H1 (cell line): ENCODE measurements at regions not wholly inside any gene's neighbourhood (a gene's known extent, or its start where the extent isn't known, plus 50 kb on each side); places are given as distances from the start of the nearest gene placed in this dataset.

Experiments used
- CTCF ChIA-PET: fragments of 300-600 bp; sonication (Branson Sonifier 250); formaldehyde crosslinking; loops from one replicate; lab custom pipeline; 2021; ENCODE audit not compliant: partially characterized antibody; lab: Charles Lee
- POLR2A ChIA-PET: fragments of 300-600 bp; sonication (Branson Sonifier 250); formaldehyde crosslinking; loops from one replicate; lab custom pipeline; 2021; ENCODE audit warnings: inconsistent platforms; ENCODE audit not compliant: partially characterized antibody; lab: Charles Lee
- DNase-seq, 2 experiments: peaks; one replicate each; pipeline versions ENCODE4 v3.0.0 to v3.0.0-alpha.2; 2010 to 2022; ENCODE audit warnings: low spot score in 2 of 2, low read depth in 1 of 2, mixed read lengths in 1 of 2
- FAIRE-seq: peaks from 2 replicates; lab custom pipeline; 2011; peaks lifted over from hg19 to GRCh38; lab: Jason Lieb, UNC
- H2AFZ ChIP-seq: 2 replicates; pipeline ENCODE4 v1.8.1; 2012; ENCODE audit warnings: low read length, inconsistent platforms
- H2AK5ac ChIP-seq: 2 replicates; pipeline ENCODE4 v1.6.1; 2013; ENCODE audit warnings: low read depth, low read length
- H2BK120ac ChIP-seq: replicated peaks from 2 replicates; pipeline ENCODE3; 2013; ENCODE audit warnings: low read depth, low read length, inconsistent platforms
- H2BK12ac ChIP-seq: 2 replicates; pipeline ENCODE4 v1.6.1; 2013; ENCODE audit warnings: low read depth, low read length
- H2BK15ac ChIP-seq: 2 replicates; pipeline ENCODE4 v1.6.1; 2013; ENCODE audit warnings: low read length
- H2BK20ac ChIP-seq: 2 replicates; pipeline ENCODE4 v1.6.1; 2013; ENCODE audit warnings: low read length
- H2BK5ac ChIP-seq: 2 replicates; pipeline ENCODE4 v1.6.1; 2013; ENCODE audit warnings: low read depth, low read length
- H3K14ac ChIP-seq: 2 replicates; pipeline ENCODE4 v1.6.1; 2013; ENCODE audit warnings: inconsistent platforms; ENCODE audit not compliant: insufficient read length
- H3K18ac ChIP-seq: 2 replicates; pipeline ENCODE4 v1.6.1; 2013; ENCODE audit warnings: low read length; ENCODE audit errors: extremely low read depth
- H3K23ac ChIP-seq: 2 replicates; pipeline ENCODE4 v1.6.1; 2013; ENCODE audit warnings: inconsistent platforms; ENCODE audit not compliant: insufficient read length
- H3K23me2 ChIP-seq: 2 replicates; pipeline ENCODE4 v1.6.1; 2013; ENCODE audit warnings: low read depth, low read length
- H3K27ac ChIP-seq: 2 replicates; pipeline ENCODE4 v1.6.1; 2011; ENCODE audit warnings: low read depth, low read length, inconsistent platforms
- H3K27me3 ChIP-seq, 4 experiments: replicated peaks in 1 of 4; 1 replicate in 1 of 4; 2 replicates in 3 of 4; pipeline versions ENCODE4 v1.6.1 to v1.8.1; 2011 to 2013; ENCODE audit warnings: low read length in 3 of 4, mild to moderate bottlenecking in 3 of 4, inconsistent platforms in 2 of 4, mixed read lengths in 2 of 4, moderate library complexity in 1 of 4; ENCODE audit not compliant: control insufficient read depth in 3 of 4, insufficient read depth in 3 of 4; ENCODE audit errors: extremely low read depth in 1 of 4
- H3K36me3 ChIP-seq, 4 experiments: 2 replicates each; pipeline versions ENCODE4 v1.6.1 to v1.8.1; 2011 to 2013; ENCODE audit warnings: mild to moderate bottlenecking in 4 of 4, low read length in 3 of 4, moderate library complexity in 2 of 4, control low read depth in 1 of 4, inconsistent platforms in 1 of 4; ENCODE audit not compliant: insufficient read depth in 4 of 4, control insufficient read depth in 2 of 4
- H3K4ac ChIP-seq: replicated peaks from 2 replicates; pipeline ENCODE3; 2013; ENCODE audit warnings: low read length, low read depth, mixed read lengths, inconsistent platforms; ENCODE audit not compliant: insufficient read length
- H3K4me1 ChIP-seq, 4 experiments: replicated peaks in 1 of 4; 1 replicate in 1 of 4; 2 replicates in 3 of 4; pipeline versions ENCODE4 v1.6.1 to v1.8.1; 2011 to 2013; ENCODE audit warnings: low read length in 3 of 4, inconsistent platforms in 2 of 4, mixed read lengths in 1 of 4; ENCODE audit not compliant: insufficient read depth in 4 of 4, control insufficient read depth in 3 of 4
- H3K4me2 ChIP-seq, 2 experiments: 2 replicates each; pipeline versions ENCODE4 v1.6.1 to v1.8.1; 2011 to 2013; ENCODE audit warnings: low read depth in 2 of 2, low read length in 2 of 2, control low read depth in 1 of 2, inconsistent platforms in 1 of 2, mild to moderate bottlenecking in 1 of 2; ENCODE audit not compliant: insufficient read depth in 1 of 2
- H3K4me3 ChIP-seq, 4 experiments: fragments of 200-600, 300-600 bp in 1 of 4; sonication (generic), shearing (Covaris generic), sonication (Bioruptor Twin) in 1 of 4; 2 replicates each; pipeline versions ENCODE4 v1.5.1 to v1.8.1; 2011 to 2016; ENCODE audit warnings: low read length in 4 of 4, low read depth in 3 of 4, control low read depth in 2 of 4, inconsistent platforms in 2 of 4, mild to moderate bottlenecking in 2 of 4, mixed read lengths in 1 of 4, moderate library complexity in 1 of 4; ENCODE audit not compliant: insufficient read depth in 2 of 4; ENCODE audit errors: extremely low read depth in 1 of 4
- H3K56ac ChIP-seq: replicated peaks from 2 replicates; pipeline ENCODE3; 2013; ENCODE audit warnings: low read depth, mild to moderate bottlenecking, mixed read lengths, low read length, inconsistent platforms; ENCODE audit not compliant: insufficient read length
- H3K79me1 ChIP-seq: 2 replicates; pipeline ENCODE4 v1.6.1; 2013; ENCODE audit warnings: low read depth, low read length, control low read depth
- H3K79me2 ChIP-seq, 2 experiments: 2 replicates each; pipeline versions ENCODE4 v1.6.1 to v1.8.1; 2012 to 2013; ENCODE audit warnings: low read length in 2 of 2, mild to moderate bottlenecking in 2 of 2, inconsistent platforms in 1 of 2; ENCODE audit not compliant: insufficient read depth in 2 of 2, control insufficient read depth in 1 of 2
- H3K9ac ChIP-seq, 4 experiments: replicated peaks in 1 of 4; 1 replicate in 1 of 4; 2 replicates in 3 of 4; pipeline versions ENCODE4 v1.6.1 to v1.8.1; 2011 to 2013; ENCODE audit warnings: low read depth in 3 of 4, low read length in 3 of 4, control low read depth in 2 of 4, mild to moderate bottlenecking in 2 of 4, moderate library complexity in 2 of 4, inconsistent platforms in 1 of 4; ENCODE audit errors: extremely low read depth in 1 of 4
- H3K9me3 ChIP-seq, 2 experiments: 2 replicates each; pipeline versions ENCODE4 v1.6.1 to v1.8.1; 2012 to 2013; ENCODE audit warnings: mild to moderate bottlenecking in 2 of 2, moderate library complexity in 2 of 2, control low read depth in 1 of 2, inconsistent platforms in 1 of 2, low read depth in 1 of 2, low read length in 1 of 2, mixed read lengths in 1 of 2; ENCODE audit not compliant: insufficient read depth in 2 of 2
- H4K20me1 ChIP-seq, 2 experiments: replicated peaks in 1 of 2; 2 replicates each; pipeline versions ENCODE3 to v1.8.1; 2011 to 2013; ENCODE audit warnings: inconsistent platforms in 2 of 2, low read length in 2 of 2, mild to moderate bottlenecking in 1 of 2; ENCODE audit not compliant: insufficient read depth in 2 of 2, control insufficient read depth in 1 of 2
- H4K5ac ChIP-seq: 2 replicates; pipeline ENCODE4 v1.6.1; 2013; ENCODE audit warnings: low read length, low read depth, mixed read lengths, inconsistent platforms; ENCODE audit not compliant: insufficient read length
- H4K8ac ChIP-seq: 2 replicates; pipeline ENCODE4 v1.8.0; 2013; ENCODE audit warnings: mild to moderate bottlenecking, moderate library complexity, low read length, inconsistent platforms; ENCODE audit not compliant: insufficient read depth; ENCODE audit errors: extremely low read depth
- H4K91ac ChIP-seq: replicated peaks from 2 replicates; pipeline ENCODE3; 2013; ENCODE audit warnings: low read length, mixed read lengths, inconsistent platforms; ENCODE audit not compliant: insufficient read length
- CREB1 ChIP-seq: IDR thresholded peaks from 2 replicates; pipeline ENCODE4 v1.6.1; 2012; ENCODE audit warnings: inconsistent platforms
- MAFK ChIP-seq: IDR thresholded peaks from 2 replicates; pipeline ENCODE4 v1.6.1; 2012; ENCODE audit warnings: low read depth, mild to moderate bottlenecking, improper control_type of control experiment, low read length
- TAF7 ChIP-seq: optimal IDR thresholded peaks from 2 replicates; pipeline ENCODE3; 2011; ENCODE audit warnings: low read depth, mild to moderate bottlenecking, inconsistent platforms, low read length, moderate library complexity, borderline replicate concordance
- TEAD4 ChIP-seq: IDR thresholded peaks from 2 replicates; pipeline ENCODE4 v1.6.1; 2012; ENCODE audit warnings: low read depth, low read length, inconsistent platforms, mixed read lengths
- YY1 ChIP-seq: IDR thresholded peaks from 2 replicates; pipeline ENCODE4 v1.6.1; 2011; ENCODE audit warnings: low read depth, mild to moderate bottlenecking, low read length
- WGBS, 2 experiments: shearing (Covaris generic) in 1 of 2; methylation state at CpG; one replicate each; pipeline versions ENCODE4 v1.1.6 to v1.1.7; 2013 to 2015; ENCODE audit warnings: low lambda C conversion rate in 2 of 2, mixed read lengths in 2 of 2, inconsistent platforms in 1 of 2, low coverage in 1 of 2, missing lambda C conversion rate in 1 of 2; ENCODE audit not compliant: insufficient replicate concordance in 2 of 2, insufficient coverage in 1 of 2, insufficient read length in 1 of 2; ENCODE audit errors: extremely low coverage in 1 of 2, missing lambda C conversion rate in 1 of 2; 5-methylcytosine and 5-hydroxymethylcytosine counted together

- H2AFZ ChIP-seq: no peak overlapping the region
- no peak overlapping the region for H2BK120ac ChIP-seq
- no peaks in the 10 kb centered on the region for H3K79me2 ChIP-seq
- H3K4me1 ChIP-seq: peaks cover 0 to 10% (median 6%) of the 10 kb centered on the region in 4 experiments; a peak in 5 of 7 replicates
- no peak overlapping the region for H3K56ac ChIP-seq
- H4K20me1 ChIP-seq: no peaks in the 10 kb centered on the region
- H3K4ac ChIP-seq: no peak overlapping the region
- CTCF ChIA-PET: interaction anchor here (0.8 to 2.7 kb wide), 5 partner anchors 9 to 50 kb away, joined by 3 to 13 read pairs (median 3); no protein-coding TSS in a partner anchor
- H2BK12ac ChIP-seq: no peak overlapping the region
- H2BK20ac ChIP-seq: no peak overlapping the region
- H3K4me3 ChIP-seq: no peak overlapping the region
- H2AK5ac ChIP-seq: no peak overlapping the region
- POLR2A ChIA-PET: no interaction called here
- H3K36me3 ChIP-seq: no peaks in the 10 kb centered on the region
- H3K9me3 ChIP-seq: no peaks in the 10 kb centered on the region
- no peak overlapping the region for H4K91ac ChIP-seq
- H3K23me2 ChIP-seq: no peaks in the 10 kb centered on the region; the same call in 1 of the 2 replicates
- H2BK15ac ChIP-seq: no peak overlapping the region
- no peak overlapping the region for H4K8ac ChIP-seq
- H2BK5ac ChIP-seq: no peak overlapping the region
- no peak overlapping the region for H3K23ac ChIP-seq
- WGBS, 2 experiments: 86% methylated on average over 3 of the region's 3 CpGs; no CpG with 5 or more reads in 1 of the 2 experiments
- no peak overlapping the region for H3K4me2 ChIP-seq
- H3K14ac ChIP-seq: no peak overlapping the region
- H3K27me3 ChIP-seq: no peaks in the 10 kb centered on the region; a peak in 2 of 7 replicates
- H4K5ac ChIP-seq: no peak overlapping the region
- FAIRE-seq: peak; percentile 57
- H3K27ac ChIP-seq: no peak overlapping the region
- TF ChIP-seq MAFK (0 out of 2 replicates have a peak, but pooled peaks have one; percentile 15), YY1 (0 out of 2 replicates have a peak, but pooled peaks have one; percentile 18), CREB1 (no peak), TEAD4 (peak; percentile 80), TAF7 (no peak)
- no peak for DNase-seq
- H3K9ac ChIP-seq: no peak overlapping the region
- H3K79me1 ChIP-seq: no peaks in the 10 kb centered on the region
- no peak overlapping the region for H3K18ac ChIP-seq
These were observed 163.2 kb downstream of the INSIG2 start for GRCh38 chr2:118251427-118251826.
